ENCODE measurements at regions not wholly inside any gene's neighbourhood (a gene's known extent, or its start where the extent isn't known, plus 50 kb on each side); places are given as distances from the start of the nearest gene placed in this dataset.

DNA sequence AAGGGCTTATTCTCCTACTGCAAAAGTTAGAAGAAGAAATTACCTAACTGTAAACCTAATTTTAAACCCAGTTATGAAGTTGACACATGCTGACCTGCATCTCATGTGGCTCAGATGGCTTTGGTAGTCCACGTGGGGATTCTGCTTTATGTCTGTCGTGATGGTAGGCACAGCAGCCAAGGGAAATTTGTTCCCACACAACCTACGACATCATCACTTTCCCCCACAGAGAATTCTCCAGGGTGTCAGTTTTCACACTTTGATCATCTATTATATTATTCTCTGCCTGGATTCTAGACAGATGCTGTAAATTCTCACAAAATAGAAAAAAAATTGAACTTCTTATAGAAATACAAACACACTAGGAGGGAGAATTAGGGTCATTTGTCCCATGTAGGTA lies 70.6 kb downstream of the PTHLH start:
- TF ChIP-seq, protein P1, sequence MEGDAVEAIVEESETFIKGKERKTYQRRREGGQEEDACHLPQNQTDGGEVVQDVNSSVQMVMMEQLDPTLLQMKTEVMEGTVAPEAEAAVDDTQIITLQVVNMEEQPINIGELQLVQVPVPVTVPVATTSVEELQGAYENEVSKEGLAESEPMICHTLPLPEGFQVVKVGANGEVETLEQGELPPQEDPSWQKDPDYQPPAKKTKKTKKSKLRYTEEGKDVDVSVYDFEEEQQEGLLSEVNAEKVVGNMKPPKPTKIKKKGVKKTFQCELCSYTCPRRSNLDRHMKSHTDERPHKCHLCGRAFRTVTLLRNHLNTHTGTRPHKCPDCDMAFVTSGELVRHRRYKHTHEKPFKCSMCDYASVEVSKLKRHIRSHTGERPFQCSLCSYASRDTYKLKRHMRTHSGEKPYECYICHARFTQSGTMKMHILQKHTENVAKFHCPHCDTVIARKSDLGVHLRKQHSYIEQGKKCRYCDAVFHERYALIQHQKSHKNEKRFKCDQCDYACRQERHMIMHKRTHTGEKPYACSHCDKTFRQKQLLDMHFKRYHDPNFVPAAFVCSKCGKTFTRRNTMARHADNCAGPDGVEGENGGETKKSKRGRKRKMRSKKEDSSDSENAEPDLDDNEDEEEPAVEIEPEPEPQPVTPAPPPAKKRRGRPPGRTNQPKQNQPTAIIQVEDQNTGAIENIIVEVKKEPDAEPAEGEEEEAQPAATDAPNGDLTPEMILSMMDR (conservative IDR thresholded peaks at IDR 0.05), result no peak

DNA sequence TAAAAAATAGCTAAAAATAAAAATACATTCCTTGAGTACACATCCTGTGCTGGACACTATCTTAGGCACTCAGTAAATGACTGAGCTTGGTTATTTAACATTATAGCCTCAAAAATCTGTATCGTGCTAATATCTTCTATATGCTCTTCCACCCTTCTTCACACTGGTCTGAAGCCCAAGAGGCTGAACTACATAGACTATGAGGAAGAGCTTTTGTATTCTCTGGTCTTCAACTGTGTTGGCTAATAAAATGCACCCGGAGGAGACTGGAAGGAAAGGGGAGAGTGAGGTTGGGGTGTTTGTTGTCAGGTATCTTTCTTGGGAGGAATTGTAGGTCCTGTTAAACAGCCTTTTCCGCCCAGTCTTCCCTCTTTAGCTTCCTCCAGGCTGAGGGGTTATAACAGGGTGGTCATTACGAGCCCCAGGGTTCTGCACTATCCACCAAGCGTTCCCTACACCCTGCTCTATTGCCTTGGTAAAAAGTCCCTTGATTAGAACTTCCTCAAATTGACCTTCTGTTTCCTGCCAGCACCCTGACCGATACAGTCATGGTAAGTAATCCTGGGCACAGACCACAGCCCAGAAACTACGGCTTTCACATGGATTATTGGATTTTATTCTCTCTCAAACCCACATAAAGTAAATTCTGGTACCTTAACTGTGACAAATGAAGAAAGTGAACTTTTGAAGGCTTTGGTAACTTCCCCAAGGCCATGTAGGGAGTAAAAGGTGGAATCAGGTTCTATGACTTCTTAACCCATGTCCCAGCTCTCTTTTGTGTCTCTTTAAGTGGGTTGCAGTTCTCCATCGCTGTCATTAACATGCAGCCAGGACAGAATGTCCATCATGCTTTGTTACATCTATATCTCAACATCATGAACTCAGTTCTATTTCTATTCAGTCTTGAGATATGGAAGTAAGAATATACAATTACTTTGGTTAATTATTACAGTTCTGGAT lies 71.3 kb downstream of the PTHLH start:
- no peaks in the 10 kb centered on the region for H3K27me3 Mint-ChIP-seq (ENCODE audit: low read depth)
- TF ChIP-seq, protein P1 (conservative IDR thresholded peaks at IDR 0.05), result peak; percentile 2
- H3K4me1 Mint-ChIP-seq, result peaks cover 4% of the 10 kb centered on the region
- H3K9me3 Mint-ChIP-seq, result no peaks in the 10 kb centered on the region
- H3K4me3 Mint-ChIP-seq, result no peak overlapping the region
- no peaks in the 10 kb centered on the region for H3K36me3 Mint-ChIP-seq (ENCODE audit: low read depth)
- no peak overlapping the region for H3K27ac Mint-ChIP-seq (ENCODE audit: unreplicated experiment)
- no peak for DNase-seq (ENCODE audit: low read depth, low spot score)

More for the DNA sequence above, 70.6 kb downstream of the PTHLH start:
- no peak overlapping the region for H3K4me3 Mint-ChIP-seq
- DNase-seq (ENCODE audit: low read depth, low spot score), result no peak
- H3K9me3 Mint-ChIP-seq, result no peaks in the 10 kb centered on the region
- no peak overlapping the region for H3K27ac Mint-ChIP-seq (ENCODE audit: unreplicated experiment)
- H3K4me1 Mint-ChIP-seq, result peaks cover 4% of the 10 kb centered on the region
- no peaks in the 10 kb centered on the region for H3K36me3 Mint-ChIP-seq (ENCODE audit: low read depth)
- H3K27me3 Mint-ChIP-seq (ENCODE audit: low read depth), result no peaks in the 10 kb centered on the region

DNA sequence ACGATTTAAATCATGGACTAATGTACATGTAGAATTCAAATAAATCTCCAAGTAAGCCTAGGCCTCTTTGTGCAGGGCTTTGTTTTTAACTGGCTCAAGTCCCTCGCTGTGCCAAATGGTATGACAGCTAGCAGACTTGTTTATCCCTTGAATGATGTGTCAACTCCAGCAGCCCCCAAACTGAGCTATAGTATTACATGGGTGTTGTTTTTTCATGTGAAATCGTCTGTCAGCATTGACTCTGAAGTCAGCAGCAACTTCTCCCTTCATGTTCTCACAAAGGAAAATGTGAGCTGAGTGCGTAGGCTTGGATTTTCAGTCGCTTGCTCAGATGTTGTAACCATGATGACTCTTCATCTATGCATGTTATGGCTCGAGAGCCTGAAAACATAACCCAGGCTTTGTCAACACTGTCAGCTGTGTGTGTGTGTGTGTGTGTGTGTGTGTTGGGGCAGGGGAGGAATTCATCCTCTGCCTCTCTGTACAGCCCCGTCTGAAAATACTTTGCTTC lies 73.3 kb downstream of the PTHLH start:
- TF ChIP-seq, protein P1 (conservative IDR thresholded peaks at IDR 0.05), result no peak
- H3K27me3 Mint-ChIP-seq (ENCODE audit: low read depth), result no peaks in the 10 kb centered on the region
- no peaks in the 10 kb centered on the region for H3K4me1 Mint-ChIP-seq
- H3K27ac Mint-ChIP-seq (ENCODE audit: unreplicated experiment), result no peak overlapping the region
- no peaks in the 10 kb centered on the region for H3K9me3 Mint-ChIP-seq
- H3K4me3 Mint-ChIP-seq, result no peak overlapping the region
- H3K36me3 Mint-ChIP-seq (ENCODE audit: low read depth), result no peaks in the 10 kb centered on the region
- no peak for DNase-seq (ENCODE audit: low read depth, low spot score)

DNA sequence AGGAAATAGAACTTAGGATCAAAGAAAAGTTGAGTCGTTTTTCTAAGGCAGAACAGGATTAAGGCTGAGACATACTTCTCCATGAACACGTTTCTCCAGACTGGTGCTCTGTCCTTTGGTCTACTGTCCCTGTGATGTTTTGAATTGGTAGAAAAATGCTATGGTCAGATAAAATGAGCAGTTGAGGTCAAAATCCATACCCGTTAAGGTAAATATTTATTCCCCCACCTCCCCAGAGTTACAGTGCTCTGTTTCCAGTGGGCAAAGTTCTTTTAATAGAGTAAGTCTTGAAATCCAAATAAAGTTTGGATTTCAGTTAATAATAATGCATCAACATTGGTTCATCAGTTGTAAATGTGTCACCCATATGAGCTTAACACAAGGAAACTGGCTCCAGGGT lies 74.5 kb downstream of the PTHLH start:
- H3K9me3 Mint-ChIP-seq, result no peaks in the 10 kb centered on the region
- H3K27ac Mint-ChIP-seq (ENCODE audit: unreplicated experiment), result no peak overlapping the region
- TF ChIP-seq, protein P1 (conservative IDR thresholded peaks at IDR 0.05), result no peak
- H3K4me3 Mint-ChIP-seq, result no peak overlapping the region
- no peak for DNase-seq (ENCODE audit: low read depth, low spot score)
- H3K4me1 Mint-ChIP-seq, result no peaks in the 10 kb centered on the region
- H3K27me3 Mint-ChIP-seq (ENCODE audit: low read depth), result no peaks in the 10 kb centered on the region
- no peaks in the 10 kb centered on the region for H3K36me3 Mint-ChIP-seq (ENCODE audit: low read depth)

DNA sequence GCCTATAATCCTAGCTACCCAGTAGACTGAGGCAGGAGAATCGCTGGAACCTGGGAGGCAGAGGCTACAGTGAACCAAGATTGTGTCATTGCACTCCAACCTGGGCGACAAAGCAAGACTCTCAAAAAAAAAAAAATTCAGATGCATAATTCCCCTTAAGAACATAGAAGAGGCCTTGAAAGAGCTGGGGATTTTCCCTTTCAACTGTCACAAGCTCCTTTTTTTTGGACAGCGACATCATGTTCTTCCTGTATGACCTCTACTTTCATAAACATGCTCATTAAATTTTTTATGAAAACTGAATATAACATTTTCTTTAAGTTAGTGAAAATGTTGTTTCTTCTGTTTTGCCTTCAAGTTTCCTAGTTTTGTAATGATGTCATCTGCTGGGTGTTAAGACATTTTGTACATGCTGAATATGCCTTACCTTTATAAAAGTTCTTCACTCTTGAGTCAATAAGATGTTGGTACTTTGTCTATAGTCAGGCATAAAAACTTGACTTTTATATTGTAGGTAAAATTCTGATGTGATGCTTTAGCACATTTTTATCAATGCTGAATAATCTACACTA lies 76.0 kb downstream of the PTHLH start:
- Mint-ChIP-seq H3K4me3 (no peak overlapping the region), H3K9me3 (no peaks in the 10 kb centered on the region), H3K4me1 (no peaks in the 10 kb centered on the region), H3K36me3 (ENCODE audit: low read depth) (no peaks in the 10 kb centered on the region), H3K27ac (ENCODE audit: unreplicated experiment) (no peak overlapping the region), H3K27me3 (ENCODE audit: low read depth) (no peaks in the 10 kb centered on the region)
- DNase-seq (ENCODE audit: low read depth, low spot score), result no peak
- TF ChIP-seq, protein P1 (conservative IDR thresholded peaks at IDR 0.05), result no peak
